ENCODE measurements at regions not wholly inside any gene's neighbourhood (a gene's known extent, or its start where the extent isn't known, plus 50 kb on each side); places are given as distances from the start of the nearest gene placed in this dataset.
"Not testable (repeated sequence)": the region's sequence is repeated elsewhere in the genome, so short reads cannot be mapped to it uniquely, and the experiment has no call there.

DNA sequence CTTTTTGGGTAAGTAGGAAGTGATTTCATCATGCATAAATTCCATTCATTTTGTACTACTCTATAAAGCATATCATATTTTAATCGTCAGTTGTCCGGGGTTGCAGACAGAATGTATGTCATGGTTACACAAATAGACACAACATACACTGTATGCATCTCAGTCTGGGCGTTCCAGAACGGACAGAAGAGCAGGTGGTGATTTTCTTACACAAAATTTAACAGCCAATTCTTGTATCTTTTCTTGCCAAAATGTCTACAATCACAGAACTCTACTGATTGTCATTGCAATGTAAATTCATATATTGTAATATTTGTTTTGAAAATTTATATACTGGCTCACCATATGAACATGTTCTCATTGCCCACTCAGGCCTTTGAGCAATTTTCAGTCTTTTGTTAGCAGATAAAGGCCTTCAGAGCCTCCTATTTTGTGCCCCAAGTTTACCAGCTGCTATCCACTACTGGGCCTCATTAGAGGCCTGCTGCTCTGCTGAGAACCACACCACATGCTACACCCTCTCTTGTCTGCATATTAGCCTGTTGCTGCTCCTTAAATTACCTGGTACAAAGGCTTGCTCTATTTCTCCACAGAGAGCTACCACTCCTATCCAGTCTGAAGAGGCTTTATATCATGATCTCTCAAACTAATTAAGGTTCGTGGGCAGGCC is 61.5 kb downstream of the PRDM13 start:
- 61 to 74% (median 72%) methylated on average over 5 of the region's 5 CpGs for WGBS, 3 donors
- Histone ChIP-seq H3K27ac (ENCODE audit: low read depth in 1 of 3, low read length in 2 of 3) (no peak overlapping the region), H3K4me1 (ENCODE audit: control insufficient read depth in 3 of 3, insufficient read depth in 2 of 3, low read depth in 1 of 3, low read length in 2 of 3) (no peaks in the 10 kb centered on the region), H3K9me3 (ENCODE audit: control insufficient read depth in 2 of 2, insufficient read depth in 1 of 2, low read depth in 1 of 2, low read length in 1 of 2) (no peaks in the 10 kb centered on the region), H3K36me3 (ENCODE audit: control insufficient read depth in 3 of 3, insufficient read depth in 2 of 3, low read depth in 1 of 3, low read length in 3 of 3) (no peaks in the 10 kb centered on the region), H3K27me3 (ENCODE audit: control insufficient read depth in 3 of 3, insufficient read depth in 3 of 3, low read length in 3 of 3) (no peaks in the 10 kb centered on the region), H3K4me3 (ENCODE audit: low read depth in 1 of 3, low read length in 3 of 3) (no peak overlapping the region)
- no peak for FAIRE-seq
- DNase-seq: no peak

- Histone ChIP-seq H3K36me3 (ENCODE audit: control insufficient read depth in 3 of 3, insufficient read depth in 2 of 3, low read depth in 1 of 3, low read length in 3 of 3) (no peaks in the 10 kb centered on the region), H3K27me3 (ENCODE audit: control insufficient read depth in 3 of 3, insufficient read depth in 3 of 3, low read length in 3 of 3) (no peaks in the 10 kb centered on the region), H3K27ac (ENCODE audit: low read depth in 1 of 3, low read length in 2 of 3) (no peak overlapping the region), H3K9me3 (ENCODE audit: control insufficient read depth in 2 of 2, insufficient read depth in 1 of 2, low read depth in 1 of 2, low read length in 1 of 2) (no peaks in the 10 kb centered on the region), H3K4me3 (ENCODE audit: low read depth in 1 of 3, low read length in 3 of 3) (no peak overlapping the region), H3K4me1 (ENCODE audit: control insufficient read depth in 3 of 3, insufficient read depth in 2 of 3, low read depth in 1 of 3, low read length in 2 of 3) (no peaks in the 10 kb centered on the region)
- 78 to 86% (median 79%) methylated on average over 2 of the region's 2 CpGs for WGBS, 3 donors
- no peak for FAIRE-seq
- DNase-seq: no peak
Measured at GRCh38 chr6:99689916-99690685, 83.5 kb downstream of the PRDM13 start.

GRCh38 chr6:99702287-99702686 is 95.7 kb downstream of the PRDM13 start:
- not testable (repeated sequence) for H3K4me1 ChIP-seq (ENCODE audit: control insufficient read depth in 3 of 3, insufficient read depth in 2 of 3, low read depth in 1 of 3, low read length in 2 of 3); H3K9me3 ChIP-seq (ENCODE audit: control insufficient read depth in 2 of 2, insufficient read depth in 1 of 2, low read depth in 1 of 2, low read length in 1 of 2); FAIRE-seq; H3K27me3 ChIP-seq (ENCODE audit: control insufficient read depth in 3 of 3, insufficient read depth in 3 of 3, low read length in 3 of 3); H3K27ac ChIP-seq (ENCODE audit: low read depth in 1 of 3, low read length in 2 of 3); DNase-seq; H3K36me3 ChIP-seq (ENCODE audit: control insufficient read depth in 3 of 3, insufficient read depth in 2 of 3, low read depth in 1 of 3, low read length in 3 of 3); H3K4me3 ChIP-seq (ENCODE audit: low read depth in 1 of 3, low read length in 3 of 3)
- 83 to 89% (median 88%) methylated on average over 9 of the region's 9 CpGs for WGBS, 3 donors

- no peaks in the 10 kb centered on the region for H3K9me3 ChIP-seq (ENCODE audit: control insufficient read depth in 2 of 2, insufficient read depth in 1 of 2, low read depth in 1 of 2, low read length in 1 of 2)
- no peak overlapping the region for H3K27ac ChIP-seq (ENCODE audit: low read depth in 1 of 3, low read length in 2 of 3)
- H3K27me3 ChIP-seq (ENCODE audit: control insufficient read depth in 3 of 3, insufficient read depth in 3 of 3, low read length in 3 of 3): no peaks in the 10 kb centered on the region
- DNase-seq: no peak
- no peaks in the 10 kb centered on the region for H3K4me1 ChIP-seq (ENCODE audit: control insufficient read depth in 3 of 3, insufficient read depth in 2 of 3, low read depth in 1 of 3, low read length in 2 of 3)
- no peak for FAIRE-seq
- no peaks in the 10 kb centered on the region for H3K36me3 ChIP-seq (ENCODE audit: control insufficient read depth in 3 of 3, insufficient read depth in 2 of 3, low read depth in 1 of 3, low read length in 3 of 3)
- H3K4me3 ChIP-seq (ENCODE audit: low read depth in 1 of 3, low read length in 3 of 3): no peak overlapping the region
Measured at GRCh38 chr6:99709062-99709461, 102.4 kb downstream of the PRDM13 start.

DNA sequence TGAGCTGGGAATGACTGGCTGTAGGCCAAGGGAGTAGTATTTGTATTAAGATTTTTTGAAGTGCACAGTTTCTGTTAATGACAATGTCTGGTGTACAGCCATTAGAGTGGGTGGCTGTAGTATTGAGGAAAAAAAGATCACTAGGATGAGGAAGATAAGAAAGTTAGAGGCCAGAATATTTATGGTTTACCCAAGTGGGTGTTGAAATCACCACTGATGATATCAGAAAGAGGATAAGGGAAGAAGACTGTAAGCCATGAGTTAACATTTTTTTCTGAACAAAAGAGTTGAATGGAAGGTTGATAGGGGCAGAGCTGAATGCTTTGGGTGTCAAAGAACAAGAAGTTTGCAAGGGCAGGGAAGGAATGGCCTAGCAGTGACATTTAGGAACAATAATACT is 104.7 kb downstream of the PRDM13 start:
- H3K4me3 ChIP-seq (ENCODE audit: low read depth in 1 of 3, low read length in 3 of 3): no peak overlapping the region
- H3K4me1 ChIP-seq (ENCODE audit: control insufficient read depth in 3 of 3, insufficient read depth in 2 of 3, low read depth in 1 of 3, low read length in 2 of 3): no peaks in the 10 kb centered on the region
- no peak for DNase-seq
- H3K36me3 ChIP-seq (ENCODE audit: control insufficient read depth in 3 of 3, insufficient read depth in 2 of 3, low read depth in 1 of 3, low read length in 3 of 3): no peaks in the 10 kb centered on the region
- no peaks in the 10 kb centered on the region for H3K9me3 ChIP-seq (ENCODE audit: control insufficient read depth in 2 of 2, insufficient read depth in 1 of 2, low read depth in 1 of 2, low read length in 1 of 2)
- no peak overlapping the region for H3K27ac ChIP-seq (ENCODE audit: low read depth in 1 of 3, low read length in 2 of 3)
- no peaks in the 10 kb centered on the region for H3K27me3 ChIP-seq (ENCODE audit: control insufficient read depth in 3 of 3, insufficient read depth in 3 of 3, low read length in 3 of 3)
- no peak for FAIRE-seq

DNA sequence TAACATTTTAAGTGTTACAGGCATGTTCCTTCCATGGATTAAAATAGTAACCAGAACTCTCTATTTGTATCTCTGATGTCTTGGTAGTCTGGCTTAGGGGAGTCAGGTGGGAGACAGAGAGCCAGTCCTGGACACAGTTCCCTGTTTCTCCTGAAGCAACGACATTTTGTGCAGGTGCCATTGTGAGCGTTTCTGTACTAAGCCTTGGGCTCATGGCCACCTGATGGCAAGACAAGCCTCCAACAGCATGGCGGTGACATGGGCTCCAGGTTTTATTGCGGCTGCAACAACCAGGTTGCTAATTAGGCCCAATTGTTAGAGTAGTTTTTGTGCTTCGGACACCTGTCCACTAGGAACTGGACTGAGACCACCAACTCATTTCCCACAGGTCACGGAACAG is 105.3 kb downstream of the PRDM13 start:
- no peak for DNase-seq
- FAIRE-seq: no peak
- WGBS, 3 donors: 87 to 92% (median 91%) methylated on average over 6 of the region's 6 CpGs

GRCh38 chr6:99712519-99712918 is 105.9 kb downstream of the PRDM13 start:
- no peak for DNase-seq
- Histone ChIP-seq H3K36me3 (ENCODE audit: control insufficient read depth in 3 of 3, insufficient read depth in 2 of 3, low read depth in 1 of 3, low read length in 3 of 3) (no peaks in the 10 kb centered on the region), H3K9me3 (ENCODE audit: control insufficient read depth in 2 of 2, insufficient read depth in 1 of 2, low read depth in 1 of 2, low read length in 1 of 2) (no peaks in the 10 kb centered on the region), H3K27me3 (ENCODE audit: control insufficient read depth in 3 of 3, insufficient read depth in 3 of 3, low read length in 3 of 3) (no peaks in the 10 kb centered on the region), H3K27ac (ENCODE audit: low read depth in 1 of 3, low read length in 2 of 3) (no peak overlapping the region), H3K4me3 (ENCODE audit: low read depth in 1 of 3, low read length in 3 of 3) (no peak overlapping the region), H3K4me1 (ENCODE audit: control insufficient read depth in 3 of 3, insufficient read depth in 2 of 3, low read depth in 1 of 3, low read length in 2 of 3) (no peaks in the 10 kb centered on the region)
- 41 to 48% (median 45%) methylated on average over 3 of the region's 3 CpGs for WGBS, 3 donors
- FAIRE-seq: no peak

More for the DNA sequence above, 105.3 kb downstream of the PRDM13 start:
- Histone ChIP-seq H3K36me3 (ENCODE audit: control insufficient read depth in 3 of 3, insufficient read depth in 2 of 3, low read depth in 1 of 3, low read length in 3 of 3) (no peaks in the 10 kb centered on the region), H3K27me3 (ENCODE audit: control insufficient read depth in 3 of 3, insufficient read depth in 3 of 3, low read length in 3 of 3) (no peaks in the 10 kb centered on the region), H3K4me1 (ENCODE audit: control insufficient read depth in 3 of 3, insufficient read depth in 2 of 3, low read depth in 1 of 3, low read length in 2 of 3) (no peaks in the 10 kb centered on the region), H3K4me3 (ENCODE audit: low read depth in 1 of 3, low read length in 3 of 3) (no peak overlapping the region), H3K27ac (ENCODE audit: low read depth in 1 of 3, low read length in 2 of 3) (no peak overlapping the region), H3K9me3 (ENCODE audit: control insufficient read depth in 2 of 2, insufficient read depth in 1 of 2, low read depth in 1 of 2, low read length in 1 of 2) (no peaks in the 10 kb centered on the region)

- H3K27me3 ChIP-seq (ENCODE audit: control insufficient read depth in 3 of 3, insufficient read depth in 3 of 3, low read length in 3 of 3); DNase-seq; FAIRE-seq; H3K9me3 ChIP-seq (ENCODE audit: control insufficient read depth in 2 of 2, insufficient read depth in 1 of 2, low read depth in 1 of 2, low read length in 1 of 2); H3K4me1 ChIP-seq (ENCODE audit: control insufficient read depth in 3 of 3, insufficient read depth in 2 of 3, low read depth in 1 of 3, low read length in 2 of 3); H3K4me3 ChIP-seq (ENCODE audit: low read depth in 1 of 3, low read length in 3 of 3); H3K27ac ChIP-seq (ENCODE audit: low read depth in 1 of 3, low read length in 2 of 3); H3K36me3 ChIP-seq (ENCODE audit: control insufficient read depth in 3 of 3, insufficient read depth in 2 of 3, low read depth in 1 of 3, low read length in 3 of 3): not testable (repeated sequence)
Measured at GRCh38 chr6:99722043-99722442, 115.4 kb downstream of the PRDM13 start.

- WGBS, 3 donors: 85 to 91% (median 91%) methylated on average over 5 to 6 of the region's 6 CpGs
- not testable (repeated sequence) for H3K4me3 ChIP-seq (ENCODE audit: low read depth in 1 of 3, low read length in 3 of 3); H3K27ac ChIP-seq (ENCODE audit: low read depth in 1 of 3, low read length in 2 of 3); H3K27me3 ChIP-seq (ENCODE audit: control insufficient read depth in 3 of 3, insufficient read depth in 3 of 3, low read length in 3 of 3); FAIRE-seq; H3K36me3 ChIP-seq (ENCODE audit: control insufficient read depth in 3 of 3, insufficient read depth in 2 of 3, low read depth in 1 of 3, low read length in 3 of 3); DNase-seq; H3K4me1 ChIP-seq (ENCODE audit: control insufficient read depth in 3 of 3, insufficient read depth in 2 of 3, low read depth in 1 of 3, low read length in 2 of 3); H3K9me3 ChIP-seq (ENCODE audit: control insufficient read depth in 2 of 2, insufficient read depth in 1 of 2, low read depth in 1 of 2, low read length in 1 of 2)
Measured at GRCh38 chr6:99730237-99730636, 123.6 kb downstream of the PRDM13 start.
